ENCODE measurements at regions not wholly inside any gene's neighbourhood (a gene's known extent, or its start where the extent isn't known, plus 50 kb on each side); places are given as distances from the start of the nearest gene placed in this dataset.
"Not testable (repeated sequence)": the region's sequence is repeated elsewhere in the genome, so short reads cannot be mapped to it uniquely, and the experiment has no call there.

DNA sequence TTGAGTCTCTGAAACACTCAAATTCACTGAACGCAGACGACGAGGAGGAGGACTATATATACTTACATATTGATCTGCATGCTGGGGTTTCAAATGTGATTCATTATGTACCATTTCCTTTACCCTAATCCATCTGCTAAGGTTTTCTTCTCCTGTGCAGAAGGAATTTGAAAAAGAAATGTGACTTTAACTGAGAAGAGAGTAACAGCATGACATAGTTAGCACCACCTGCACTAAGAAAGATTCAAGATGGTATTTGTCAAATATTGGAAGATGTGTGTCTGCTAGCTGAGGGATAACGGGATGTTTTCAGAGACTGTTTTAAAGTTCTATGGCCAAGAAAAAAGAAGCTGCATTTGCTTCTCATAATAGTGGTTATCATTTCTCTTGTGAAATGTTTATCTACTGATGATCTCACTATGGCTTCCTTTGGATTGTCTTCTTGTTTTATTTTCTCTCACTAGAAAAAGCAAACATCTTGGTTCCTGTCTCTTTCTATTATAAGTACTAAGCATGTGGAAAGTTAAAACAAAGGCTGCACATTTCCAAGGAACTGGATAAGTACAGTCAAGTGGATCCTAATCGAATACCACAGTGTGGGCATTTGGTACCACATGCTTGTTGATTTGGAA is 89.8 kb upstream of the TLE4 start:
- DNase-seq: no peak

DNA sequence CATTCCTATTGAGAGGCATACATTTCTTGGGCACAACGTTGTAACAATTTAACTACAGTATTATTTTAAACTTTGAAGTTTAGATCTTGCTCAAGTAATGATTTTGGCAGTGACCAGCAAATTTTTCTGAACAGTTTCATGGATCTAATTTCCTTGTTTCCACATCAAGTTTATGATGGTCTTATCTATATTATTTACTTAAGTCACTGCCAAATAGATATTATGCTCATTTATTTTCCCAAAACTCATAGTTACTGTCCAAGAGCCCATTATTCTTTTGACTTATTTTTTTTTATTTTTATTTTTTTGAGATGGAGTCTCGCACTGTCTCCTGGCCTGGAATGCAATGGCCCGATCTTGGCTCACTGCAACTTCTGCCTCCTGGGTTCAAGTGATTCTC is 86.5 kb upstream of the TLE4 start:
- no peak for DNase-seq

DNA sequence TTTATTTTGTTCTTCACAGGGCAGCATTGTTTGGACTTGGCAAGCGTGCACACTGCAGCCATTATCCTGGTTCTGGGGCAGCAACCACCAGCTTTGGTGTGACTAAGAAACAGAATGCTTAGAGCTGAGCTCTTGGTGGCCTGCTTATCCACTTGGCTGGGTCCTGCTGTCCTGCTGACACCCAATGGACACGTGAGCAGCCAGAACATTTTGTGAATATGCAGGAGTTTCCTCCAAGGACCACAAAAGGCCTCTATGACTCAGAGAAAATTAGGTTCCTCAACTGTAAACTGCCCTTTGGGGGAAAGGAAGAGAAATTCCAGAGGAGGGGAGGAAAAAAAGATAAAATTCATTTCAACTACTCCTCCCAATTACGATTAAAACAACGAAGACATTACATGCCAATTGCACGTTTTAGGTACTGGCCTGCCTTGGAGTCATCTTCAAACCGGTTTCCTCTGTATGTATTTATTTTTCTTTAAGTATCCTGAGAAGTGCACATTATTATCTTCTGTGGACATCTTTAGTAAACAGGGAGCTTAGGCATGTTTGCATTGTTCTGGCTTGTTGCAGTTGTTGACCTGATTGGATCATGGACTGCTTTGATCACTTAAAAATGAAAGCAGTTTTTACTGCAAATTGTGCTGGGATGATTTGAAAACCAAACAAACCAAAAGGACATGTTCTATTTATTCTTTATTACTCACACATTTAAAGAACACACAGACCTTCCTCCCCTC is 82.3 kb upstream of the TLE4 start:
- no peak for DNase-seq

DNA sequence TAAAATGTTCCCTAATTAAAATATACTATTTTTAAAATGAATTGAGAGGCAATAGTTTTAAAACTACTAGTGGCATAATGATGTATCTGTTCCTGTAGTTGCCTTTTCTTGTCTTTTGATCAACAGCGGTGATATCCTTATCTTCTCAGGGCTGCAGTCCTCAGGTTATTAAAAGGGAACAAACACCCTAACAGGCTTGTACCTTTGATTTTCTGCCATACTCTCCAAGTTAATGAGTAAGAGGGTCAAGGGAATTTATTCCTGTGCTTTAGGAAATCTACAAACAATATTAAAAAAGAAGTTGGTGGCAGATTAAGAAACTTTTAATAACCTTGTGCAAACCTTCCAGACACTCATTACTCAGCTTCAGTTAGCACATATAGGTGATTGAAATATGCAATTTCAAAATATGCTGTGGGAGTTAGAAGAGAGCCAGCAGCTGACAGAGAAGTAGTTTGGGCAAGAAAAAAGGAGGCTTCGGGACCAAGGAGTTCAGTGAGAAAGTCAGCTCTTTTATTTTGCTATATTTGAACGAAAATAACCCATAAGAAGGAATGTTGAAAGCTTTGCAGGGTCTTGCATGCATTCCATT is 81.0 kb upstream of the TLE4 start:
- DNase-seq: no peak

DNA sequence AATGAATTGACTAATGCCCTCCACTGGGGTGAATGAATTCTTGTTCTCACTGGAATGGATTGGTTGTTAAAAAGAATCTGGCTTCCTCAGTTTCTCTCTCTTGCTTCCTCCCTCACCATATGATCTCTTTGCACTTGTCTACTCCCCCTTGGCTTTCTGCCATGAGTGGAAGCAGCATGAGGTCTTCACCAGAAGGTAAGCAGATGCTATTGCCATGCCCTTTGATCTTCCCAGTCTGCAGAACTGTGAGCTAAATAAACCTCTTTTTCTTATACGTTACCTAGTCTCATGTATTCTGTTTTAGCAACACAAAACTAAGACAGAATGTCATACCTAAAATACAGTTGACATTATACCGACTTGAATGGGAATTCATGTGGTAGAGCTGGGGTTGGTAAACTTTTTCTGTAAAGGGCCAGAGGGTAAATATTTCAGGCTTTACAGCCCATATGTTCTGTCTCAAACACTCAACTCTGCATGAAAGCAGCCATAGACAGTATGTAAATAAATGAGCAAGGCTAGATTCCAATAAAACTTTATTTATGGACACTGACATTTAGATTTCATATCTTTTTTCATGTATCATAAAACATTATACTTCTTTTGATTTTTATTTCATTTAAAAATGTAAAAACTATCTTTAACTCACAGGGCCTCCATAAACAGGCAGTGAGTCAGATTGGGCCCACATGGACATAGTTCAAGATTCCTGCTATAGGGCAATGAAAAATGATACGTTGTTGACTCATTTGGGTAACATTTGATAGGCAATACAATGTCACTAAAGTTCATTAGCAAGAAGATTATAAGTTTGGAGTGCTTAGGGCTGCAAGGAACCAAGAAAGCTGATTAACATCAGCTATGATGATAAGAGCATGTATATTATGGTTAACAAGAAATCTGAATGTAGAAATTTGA is 79.4 kb upstream of the TLE4 start:
- no peak for DNase-seq

DNA sequence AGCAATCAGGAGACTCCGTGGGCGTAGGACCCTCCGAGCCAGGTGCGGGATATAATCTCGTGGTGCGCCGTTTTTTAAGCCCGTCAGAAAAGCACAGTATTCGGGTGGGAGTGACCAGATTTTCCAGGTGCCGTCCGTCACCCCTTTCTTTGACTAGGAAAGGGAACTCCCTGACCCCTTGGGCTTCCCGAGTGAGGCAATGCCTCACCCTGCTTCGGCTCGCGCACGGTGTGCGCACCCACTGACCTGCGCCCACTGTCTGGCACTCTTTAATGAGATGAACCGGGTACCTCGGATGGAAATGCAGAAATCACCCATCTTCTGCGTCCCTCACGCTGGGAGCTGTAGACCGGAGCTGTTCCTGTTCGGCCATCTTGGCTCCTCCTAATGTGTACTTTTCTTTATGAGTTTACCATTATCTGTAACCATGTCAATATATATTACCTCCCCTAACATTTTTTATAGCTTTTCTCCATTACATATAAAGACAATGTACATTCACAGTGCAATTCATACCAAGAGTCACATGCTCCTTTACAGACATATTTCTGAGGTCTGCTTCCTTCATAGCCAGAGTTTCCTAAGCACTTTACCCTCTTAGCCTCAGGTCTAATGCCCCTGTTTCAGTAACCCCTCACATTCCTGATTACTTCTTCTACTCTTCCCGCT is 71.4 kb upstream of the TLE4 start:
- DNase-seq: not testable (repeated sequence)

DNA sequence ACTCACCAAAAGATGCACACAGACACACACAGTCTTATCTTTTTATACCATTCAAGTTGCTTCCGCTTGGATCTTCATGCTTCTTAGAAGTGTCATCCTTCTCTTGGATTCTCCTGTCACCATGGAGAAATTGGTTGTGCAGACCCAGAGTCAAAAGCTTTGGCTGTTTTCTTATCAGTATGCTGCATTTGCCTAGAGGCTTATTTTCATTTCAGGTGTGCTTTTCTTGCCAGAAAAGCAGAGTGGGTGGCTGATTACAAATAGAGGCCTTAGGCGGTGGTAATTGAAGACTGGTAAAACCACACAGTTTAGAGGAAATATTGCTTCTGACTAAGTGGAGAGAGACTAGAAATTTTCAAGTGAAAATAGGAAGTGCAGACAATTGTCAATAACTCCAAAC is 70.2 kb upstream of the TLE4 start:
- no peak for DNase-seq

DNA sequence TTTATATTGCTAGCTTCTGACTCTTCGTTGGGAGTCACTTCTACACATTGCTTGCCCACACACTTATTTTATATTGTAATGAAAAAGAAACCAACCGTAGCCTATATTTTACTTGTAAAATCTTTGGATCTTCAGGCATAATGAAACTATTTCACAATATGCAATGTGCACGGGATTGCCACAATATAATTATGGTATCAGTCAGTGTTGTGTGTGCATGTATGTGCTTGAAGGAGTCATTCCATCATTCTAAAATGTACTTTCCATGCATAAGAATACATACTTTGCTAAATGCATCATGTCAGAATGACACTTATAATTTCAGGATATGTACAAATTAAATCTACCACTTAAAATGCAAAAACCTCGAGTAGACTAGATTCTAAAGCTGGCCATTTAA is 64.0 kb upstream of the TLE4 start:
- DNase-seq: no peak

DNA sequence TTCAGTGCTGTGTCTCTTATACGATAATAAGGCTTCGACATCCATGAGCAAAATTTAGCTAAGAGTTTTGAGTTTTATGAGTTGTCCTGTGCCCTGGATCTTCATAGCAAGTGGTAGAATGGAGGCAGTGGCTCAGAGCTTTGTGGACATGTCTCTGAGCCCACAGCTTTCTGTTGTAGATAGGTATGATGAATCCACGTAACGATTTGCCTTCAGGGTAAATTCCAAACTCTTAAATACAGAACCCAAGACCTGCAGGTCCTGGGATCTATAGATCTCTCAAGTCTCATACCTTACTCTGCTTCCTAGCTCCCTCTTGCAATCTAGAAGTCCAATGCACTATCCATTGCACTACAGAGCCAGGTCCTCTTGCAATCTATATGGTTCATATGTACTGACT is 59.5 kb upstream of the TLE4 start:
- no peak for DNase-seq

Measured in NCI-H187 (cell line).